GM18861 (cell line): ENCODE measurements at regions not wholly inside any gene's neighbourhood (a gene's known extent, or its start where the extent isn't known, plus 50 kb on each side); places are given as distances from the start of the nearest gene placed in this dataset.
"Not testable (repeated sequence)": the region's sequence is repeated elsewhere in the genome, so short reads cannot be mapped to it uniquely, and the experiment has no call there.

Source experiments
- ATAC-seq: cut with Tn5 transposase; IDR thresholded peaks from one replicate; pipeline ENCODE4 v1.9.1; 2021; ENCODE audit not compliant: unreplicated experiment

GRCh38 chr20:41685145-41685544 is 67.0 kb upstream of the CHD6 start:
- not testable (repeated sequence) for ATAC-seq

GRCh38 chr20:41678799-41679198 is 60.6 kb upstream of the CHD6 start:
- ATAC-seq, result no peak

GRCh38 chr20:41672282-41672681 is 54.1 kb upstream of the CHD6 start:
- ATAC-seq, result no peak

- no peak for ATAC-seq
Measured at GRCh38 chr20:41671143-41671542, 53.0 kb upstream of the CHD6 start.

- ATAC-seq, result no peak
Measured at GRCh38 chr20:41670631-41671030, 52.5 kb upstream of the CHD6 start.

GRCh38 chr20:41669708-41670263 is 51.6 kb upstream of the CHD6 start:
- no peak for ATAC-seq

GRCh38 chr20:41668057-41668749 is 50.0 kb upstream of the CHD6 start:
- ATAC-seq, result no peak
